ENCODE measurements at regions not wholly inside any gene's neighbourhood (a gene's known extent, or its start where the extent isn't known, plus 50 kb on each side); places are given as distances from the start of the nearest gene placed in this dataset.

DNA sequence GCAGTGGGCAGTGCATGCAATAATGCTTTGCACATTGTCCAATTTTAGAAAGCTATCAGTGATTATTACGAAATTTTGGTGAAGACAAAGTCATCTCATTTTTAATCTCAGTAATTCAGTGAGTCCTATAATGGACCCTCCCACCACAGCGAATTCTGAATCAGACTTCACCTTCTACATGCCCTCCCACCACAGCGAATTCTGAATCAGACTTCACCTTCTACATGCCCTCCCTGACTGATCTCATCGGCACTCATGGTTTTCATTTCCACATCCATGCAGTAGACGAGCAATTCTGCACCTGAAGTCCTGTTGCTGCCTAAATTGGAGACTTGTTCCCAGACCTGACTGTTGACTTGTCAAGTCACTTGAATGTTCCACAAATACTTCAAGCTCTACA, 522.3 kb downstream of the EIPR1 start:
- no peak overlapping the region for H3K4me3 Mint-ChIP-seq
- no peaks in the 10 kb centered on the region for H3K36me3 Mint-ChIP-seq
- H3K27ac Mint-ChIP-seq: no peak overlapping the region
- peaks cover 8% of the 10 kb centered on the region for H3K27me3 Mint-ChIP-seq (ENCODE audit: low read depth)
- TF ChIP-seq, protein P1, sequence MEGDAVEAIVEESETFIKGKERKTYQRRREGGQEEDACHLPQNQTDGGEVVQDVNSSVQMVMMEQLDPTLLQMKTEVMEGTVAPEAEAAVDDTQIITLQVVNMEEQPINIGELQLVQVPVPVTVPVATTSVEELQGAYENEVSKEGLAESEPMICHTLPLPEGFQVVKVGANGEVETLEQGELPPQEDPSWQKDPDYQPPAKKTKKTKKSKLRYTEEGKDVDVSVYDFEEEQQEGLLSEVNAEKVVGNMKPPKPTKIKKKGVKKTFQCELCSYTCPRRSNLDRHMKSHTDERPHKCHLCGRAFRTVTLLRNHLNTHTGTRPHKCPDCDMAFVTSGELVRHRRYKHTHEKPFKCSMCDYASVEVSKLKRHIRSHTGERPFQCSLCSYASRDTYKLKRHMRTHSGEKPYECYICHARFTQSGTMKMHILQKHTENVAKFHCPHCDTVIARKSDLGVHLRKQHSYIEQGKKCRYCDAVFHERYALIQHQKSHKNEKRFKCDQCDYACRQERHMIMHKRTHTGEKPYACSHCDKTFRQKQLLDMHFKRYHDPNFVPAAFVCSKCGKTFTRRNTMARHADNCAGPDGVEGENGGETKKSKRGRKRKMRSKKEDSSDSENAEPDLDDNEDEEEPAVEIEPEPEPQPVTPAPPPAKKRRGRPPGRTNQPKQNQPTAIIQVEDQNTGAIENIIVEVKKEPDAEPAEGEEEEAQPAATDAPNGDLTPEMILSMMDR (IDR thresholded peaks at IDR 0.05; ENCODE audit: unreplicated experiment): no peak
- H3K9me3 Mint-ChIP-seq: no peaks in the 10 kb centered on the region
- no peak for DNase-seq (ENCODE audit: low spot score in 2 of 2, unreplicated experiment in 2 of 2)
- no peaks in the 10 kb centered on the region for H3K4me1 Mint-ChIP-seq

- peaks cover 8% of the 10 kb centered on the region for H3K27me3 Mint-ChIP-seq (ENCODE audit: low read depth)
- H3K27ac Mint-ChIP-seq: no peak overlapping the region
- no peaks in the 10 kb centered on the region for H3K4me1 Mint-ChIP-seq
- no peak overlapping the region for H3K4me3 Mint-ChIP-seq
- TF ChIP-seq, protein P1 (IDR thresholded peaks at IDR 0.05; ENCODE audit: unreplicated experiment): no peak
- no peak for DNase-seq (ENCODE audit: low spot score in 2 of 2, unreplicated experiment in 2 of 2)
- no peaks in the 10 kb centered on the region for H3K36me3 Mint-ChIP-seq
- H3K9me3 Mint-ChIP-seq: no peaks in the 10 kb centered on the region
Measured at GRCh38 chr2:2853346-2853745, 522.3 kb upstream of the MYT1L start.

DNA sequence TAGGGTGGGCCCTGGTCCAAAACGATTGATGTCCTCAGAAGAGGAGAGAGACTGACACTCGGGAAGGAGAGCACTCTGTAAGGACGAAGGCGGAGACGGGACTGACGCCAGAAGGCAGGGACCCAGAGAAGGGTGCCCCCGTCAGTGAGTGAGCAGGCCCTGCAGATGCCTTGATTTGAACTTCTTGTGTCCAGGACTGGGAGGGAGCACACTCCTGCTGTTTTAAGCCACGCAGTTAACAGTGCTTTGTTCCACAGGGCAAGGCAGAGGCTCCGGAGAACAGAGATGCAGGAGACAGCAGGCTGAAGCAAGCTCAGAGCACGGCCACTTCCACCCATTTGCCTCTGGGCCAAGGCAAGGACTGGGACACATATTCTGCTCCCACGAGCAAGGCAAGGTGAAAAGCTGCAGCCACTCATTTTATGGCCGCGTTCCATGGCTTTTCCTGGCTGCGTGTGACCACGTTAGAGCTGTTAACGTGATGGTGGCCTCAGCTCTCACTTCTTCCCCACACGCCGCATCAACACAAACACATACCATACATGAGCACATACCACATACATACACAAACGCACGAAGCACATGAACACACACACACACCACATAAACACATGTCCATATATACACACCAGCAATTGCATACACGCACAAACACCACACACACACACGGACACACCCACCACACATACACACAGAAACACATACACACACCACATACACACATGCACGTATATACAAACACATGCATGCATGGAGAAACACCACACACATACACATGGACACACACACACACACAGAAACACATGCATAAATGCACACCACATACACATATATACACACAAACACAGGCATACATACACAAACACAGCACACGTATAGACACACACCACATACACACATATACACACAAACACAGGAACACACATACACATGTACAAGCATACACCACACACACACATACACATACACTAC, 521.0 kb upstream of the MYT1L start:
- Mint-ChIP-seq H3K9me3 (no peaks in the 10 kb centered on the region), H3K36me3 (no peaks in the 10 kb centered on the region), H3K27me3 (ENCODE audit: low read depth) (peaks cover 8% of the 10 kb centered on the region), H3K4me1 (no peaks in the 10 kb centered on the region), H3K4me3 (no peak overlapping the region), H3K27ac (no peak overlapping the region)
- TF ChIP-seq, protein P1 (IDR thresholded peaks at IDR 0.05; ENCODE audit: unreplicated experiment): no peak
- no peak for DNase-seq (ENCODE audit: low spot score in 2 of 2, unreplicated experiment in 2 of 2)

DNA sequence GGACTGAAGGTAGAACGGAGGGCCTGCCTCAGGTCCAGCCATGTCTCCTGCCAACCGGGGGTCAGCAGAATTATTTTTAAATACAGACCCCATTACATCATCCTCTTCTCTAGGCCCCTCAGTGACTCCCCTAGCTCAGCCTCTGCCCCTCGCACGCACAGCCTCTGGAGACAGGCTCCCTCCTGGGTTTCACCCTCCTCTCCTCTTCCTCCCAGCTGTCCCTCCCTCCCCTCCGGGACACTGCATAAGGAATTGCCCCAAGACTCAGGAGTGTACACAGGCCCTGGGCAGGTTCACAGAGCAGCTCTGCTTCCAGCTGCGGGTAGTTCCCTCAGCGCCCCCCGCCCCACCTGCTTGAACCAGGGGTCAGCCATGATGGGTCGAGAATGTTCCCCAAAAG, 520.2 kb upstream of the MYT1L start:
- Mint-ChIP-seq H3K4me1 (peaks cover 2% of the 10 kb centered on the region), H3K27ac (no peak overlapping the region), H3K27me3 (ENCODE audit: low read depth) (peaks cover 8% of the 10 kb centered on the region)

GRCh38 chr2:2850859-2851258, 519.8 kb upstream of the MYT1L start:
- Mint-ChIP-seq H3K4me3 (no peak overlapping the region), H3K4me1 (peaks cover 6% of the 10 kb centered on the region), H3K36me3 (no peaks in the 10 kb centered on the region), H3K27ac (no peak overlapping the region), H3K27me3 (ENCODE audit: low read depth) (peaks cover 8% of the 10 kb centered on the region), H3K9me3 (no peaks in the 10 kb centered on the region)
- no peak for DNase-seq (ENCODE audit: low spot score in 2 of 2, unreplicated experiment in 2 of 2)
- TF ChIP-seq, protein P1 (IDR thresholded peaks at IDR 0.05; ENCODE audit: unreplicated experiment): no peak

More for the DNA sequence above, 520.2 kb upstream of the MYT1L start:
- DNase-seq (ENCODE audit: low spot score in 2 of 2, unreplicated experiment in 2 of 2): no peak
- Mint-ChIP-seq H3K36me3 (no peaks in the 10 kb centered on the region), H3K9me3 (no peaks in the 10 kb centered on the region), H3K4me3 (no peak overlapping the region)
- TF ChIP-seq, protein P1 (IDR thresholded peaks at IDR 0.05; ENCODE audit: unreplicated experiment): no peak

Data from mesothelial cell of epicardium (in vitro differentiated cells).